T-helper 9 cell (primary cell): ENCODE measurements at regions not wholly inside any gene's neighbourhood (a gene's known extent, or its start where the extent isn't known, plus 50 kb on each side); places are given as distances from the start of the nearest gene placed in this dataset.
"Not testable (repeated sequence)": the region's sequence is repeated elsewhere in the genome, so short reads cannot be mapped to it uniquely, and the experiment has no call there.

ENCODE experiments used
- DNase-seq: peaks from one replicate; pipeline ENCODE4 v3.0.0-alpha.2; 2020

DNA sequence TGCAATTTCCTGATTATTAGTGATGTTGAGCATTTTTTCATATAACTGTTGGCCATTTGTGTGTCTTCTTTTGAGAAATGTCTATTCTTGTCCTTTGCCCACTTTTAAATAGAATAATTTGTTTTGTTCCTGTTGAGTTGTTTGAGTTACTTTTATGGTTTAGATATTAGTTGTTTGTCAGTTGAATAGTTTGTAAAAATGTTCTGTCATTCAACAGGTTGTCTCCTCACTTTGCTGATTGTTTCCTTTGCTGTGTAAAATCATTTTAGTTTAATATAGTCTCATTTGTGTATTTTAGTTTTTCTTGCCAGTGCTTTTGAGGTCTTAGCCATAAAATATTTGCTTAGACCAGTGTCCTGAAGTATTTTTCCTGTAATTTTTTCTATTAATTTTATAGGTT, 181.8 kb upstream of the GLRA2 start:
- no peak for DNase-seq

DNA sequence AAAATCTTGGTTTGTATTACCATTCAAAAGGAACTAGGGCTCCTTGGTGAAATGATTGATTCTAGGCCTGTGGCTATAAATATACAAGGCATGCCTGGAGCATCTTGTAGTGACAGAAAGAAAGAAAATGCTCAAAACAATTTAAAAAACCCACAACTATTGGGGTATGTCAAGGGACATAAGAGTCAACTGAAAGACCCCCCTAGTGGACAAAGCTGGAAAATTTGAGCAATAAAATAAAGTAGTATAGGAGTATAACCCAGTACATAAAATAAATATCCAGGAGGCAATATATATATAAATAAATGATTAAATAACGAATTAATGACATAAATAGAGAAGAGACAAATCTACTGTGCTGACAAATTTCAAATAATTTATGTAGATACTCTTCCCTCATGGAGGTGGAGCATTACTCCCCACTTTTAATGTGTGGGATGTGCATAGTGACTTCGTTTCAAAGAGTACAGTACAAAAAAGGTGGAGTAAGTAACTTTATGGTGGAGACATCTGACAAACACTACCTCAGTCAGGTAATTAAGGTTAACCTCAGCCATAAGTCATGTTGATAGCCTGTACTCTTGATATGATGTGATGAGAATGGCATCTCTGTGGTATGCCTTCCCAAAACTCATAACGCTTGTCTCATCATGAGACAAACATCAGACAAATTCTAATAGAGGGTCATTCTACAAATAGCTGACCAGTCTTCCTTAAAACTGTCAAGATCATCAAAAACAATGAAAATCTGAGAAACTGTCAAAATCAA, 185.0 kb upstream of the GLRA2 start:
- DNase-seq: no peak

GRCh38 chrX:14309431-14309830, 219.9 kb upstream of the GLRA2 start:
- DNase-seq: no peak

DNA sequence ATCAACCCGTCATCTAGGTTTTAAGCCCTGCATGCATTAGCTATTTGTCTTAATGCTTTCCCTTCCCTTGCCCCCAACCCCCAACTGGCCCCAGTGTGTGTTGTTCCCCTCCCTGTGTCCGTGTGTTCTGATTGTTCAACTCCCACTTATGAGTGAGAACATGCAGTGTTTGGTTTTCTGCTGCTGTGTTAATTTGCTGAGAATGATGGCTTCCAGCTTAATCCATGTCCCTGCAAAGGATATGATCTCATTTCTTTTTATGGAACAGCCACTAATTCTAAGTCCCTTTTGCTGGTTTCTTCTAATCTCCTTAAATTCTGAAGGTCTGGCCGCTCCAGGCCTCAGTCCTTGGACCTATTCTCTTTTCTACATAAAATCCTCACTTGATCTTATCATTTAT, 220.4 kb upstream of the GLRA2 start:
- DNase-seq: not testable (repeated sequence)

DNA sequence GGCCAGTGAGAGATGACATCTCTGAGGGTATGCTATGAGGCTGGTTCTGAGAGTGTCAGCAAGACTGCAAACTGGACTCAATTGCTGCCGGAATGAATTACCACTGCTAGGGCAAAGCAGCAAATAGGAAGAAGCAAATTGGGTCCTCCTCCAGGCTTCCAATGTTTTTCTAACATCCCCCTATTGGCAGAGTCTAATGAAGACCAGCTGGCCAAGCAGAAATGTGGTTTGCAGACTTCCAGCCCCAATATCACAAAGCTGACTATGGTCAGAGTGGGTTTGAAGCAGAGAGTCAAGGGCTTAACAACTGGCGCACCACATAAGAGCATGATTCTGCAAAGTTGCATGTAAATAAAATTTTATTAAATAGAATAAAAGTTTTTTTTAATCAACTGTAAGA, 225.4 kb upstream of the GLRA2 start:
- no peak for DNase-seq

DNA sequence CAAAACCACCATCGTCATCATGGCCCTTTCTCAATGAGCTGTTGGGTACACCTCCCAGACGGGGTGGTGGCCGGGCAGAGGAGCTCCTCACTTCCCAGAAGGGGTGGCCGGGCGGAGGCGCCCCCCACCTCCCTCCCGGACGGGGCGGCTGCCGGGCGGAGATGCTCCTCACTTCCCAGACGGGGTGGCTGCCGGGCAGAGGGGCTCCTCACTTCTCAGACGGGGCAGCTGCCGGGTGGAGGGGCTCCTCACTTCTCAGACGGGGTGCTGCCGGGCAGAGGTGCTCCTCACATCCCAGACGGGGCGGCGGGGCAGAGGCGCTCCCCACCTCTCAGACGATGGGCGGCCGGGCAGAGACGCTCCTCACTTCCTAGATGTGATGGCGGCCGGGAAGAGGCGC, 226.8 kb upstream of the GLRA2 start:
- DNase-seq: not testable (repeated sequence)

DNA sequence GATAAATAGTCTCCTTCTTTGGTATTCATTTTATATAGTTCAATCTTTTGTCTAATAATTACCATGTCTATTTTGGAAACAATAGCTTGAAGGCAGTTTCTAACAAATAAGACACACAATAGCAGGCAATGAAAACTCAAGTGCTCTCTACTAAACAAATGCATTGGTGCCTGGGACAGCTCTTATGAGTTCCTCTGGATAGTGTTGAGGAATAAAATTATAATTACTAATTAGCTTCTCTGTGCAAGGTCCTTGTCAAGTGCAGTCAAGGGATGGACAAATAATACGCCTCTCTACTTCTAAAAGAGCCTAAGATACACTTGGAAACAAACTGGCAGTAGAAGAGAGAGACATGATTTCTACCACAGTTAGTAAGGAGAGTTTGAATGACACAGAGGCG, 229.0 kb upstream of the GLRA2 start:
- DNase-seq: no peak

GRCh38 chrX:14295426-14295825, 233.9 kb upstream of the GLRA2 start:
- DNase-seq: no peak

DNA sequence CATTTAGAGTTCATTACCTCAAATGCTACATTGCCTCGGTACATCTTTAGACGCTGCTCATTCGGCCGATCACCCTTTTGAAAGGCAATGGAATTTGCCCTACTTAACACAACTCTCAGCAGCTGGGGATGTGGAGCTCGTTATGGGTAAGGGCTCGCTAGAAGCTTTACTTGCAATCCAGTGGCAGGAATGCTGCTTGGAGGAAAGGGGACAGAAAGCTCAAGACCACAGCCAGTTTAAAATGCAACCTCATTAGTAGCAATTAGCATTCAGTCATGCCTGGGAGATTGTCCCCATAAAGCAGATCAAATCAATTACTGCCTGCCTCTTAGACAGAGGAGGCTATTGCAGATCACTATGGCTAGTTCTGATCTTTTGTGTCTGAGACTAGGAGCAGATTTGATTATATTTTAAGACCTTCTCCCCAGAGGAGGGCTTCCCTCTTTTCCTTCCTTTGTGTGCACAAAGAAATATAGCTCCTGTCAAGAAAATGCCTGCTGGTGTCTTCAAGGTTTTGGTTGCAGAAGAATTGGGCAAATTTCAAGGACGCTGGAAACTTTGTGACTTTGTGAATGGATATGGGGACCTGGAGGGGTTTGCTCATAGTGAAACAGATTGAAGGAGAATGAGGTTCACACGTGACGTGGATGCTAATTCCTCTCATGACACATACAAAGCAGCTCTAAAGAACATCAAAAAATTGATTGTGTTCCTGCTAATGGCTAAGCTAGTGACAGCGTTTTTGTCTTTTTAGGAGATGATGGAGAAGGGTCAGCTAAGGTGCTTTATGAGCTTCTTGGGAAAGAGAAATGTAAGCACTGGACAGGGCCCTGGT, 237.5 kb upstream of the GLRA2 start:
- no peak for DNase-seq

- no peak for DNase-seq
These were observed 239.0 kb upstream of the GLRA2 start for GRCh38 chrX:14290335-14290734.

DNA sequence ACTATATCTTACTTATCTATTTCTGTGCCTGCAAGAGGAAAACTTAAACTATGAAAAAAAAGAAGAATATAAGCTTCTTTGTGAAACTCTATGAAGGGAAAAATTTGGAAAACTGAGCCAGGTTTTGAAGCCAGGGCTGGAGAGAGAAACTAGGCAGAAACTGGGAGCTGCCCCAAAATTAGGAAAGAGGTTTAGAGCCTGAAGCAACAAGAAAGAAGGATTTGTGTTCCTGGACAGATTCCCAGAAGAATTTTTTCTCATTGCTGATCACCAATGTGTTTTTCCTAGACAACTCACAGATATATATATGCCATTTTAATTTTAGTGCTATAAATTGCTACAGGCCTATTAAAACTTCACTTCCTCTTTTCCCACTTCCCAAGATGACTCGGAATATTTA, 245.0 kb upstream of the GEMIN8 start:
- no peak for DNase-seq

- no peak for DNase-seq
These were observed 237.5 kb upstream of the GEMIN8 start for GRCh38 chrX:14267216-14267615.

- no peak for DNase-seq
These were observed 237.0 kb upstream of the GEMIN8 start for GRCh38 chrX:14266705-14267104.

- no peak for DNase-seq
These were observed 214.1 kb upstream of the GEMIN8 start for GRCh38 chrX:14243823-14244222.

DNA sequence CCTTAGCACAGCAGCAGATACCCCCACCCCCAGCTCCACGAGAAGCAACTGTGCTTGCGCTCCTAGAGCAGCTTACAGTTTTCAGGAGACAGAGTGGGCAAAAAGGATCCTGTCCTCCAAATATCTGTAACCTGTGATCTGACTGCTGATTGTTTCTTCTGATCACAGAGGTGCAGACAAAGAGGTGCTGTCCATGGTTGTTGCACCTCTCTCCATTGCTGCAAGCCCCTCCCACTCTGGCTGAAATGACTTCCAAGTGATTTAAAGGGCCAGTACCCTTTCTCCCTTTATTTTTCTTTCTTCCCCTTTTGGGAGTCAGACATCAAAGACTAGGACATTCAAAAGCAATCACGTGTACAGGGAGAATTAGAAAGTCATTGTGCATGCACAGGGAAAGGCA, 205.3 kb upstream of the GEMIN8 start:
- DNase-seq: no peak

DNA sequence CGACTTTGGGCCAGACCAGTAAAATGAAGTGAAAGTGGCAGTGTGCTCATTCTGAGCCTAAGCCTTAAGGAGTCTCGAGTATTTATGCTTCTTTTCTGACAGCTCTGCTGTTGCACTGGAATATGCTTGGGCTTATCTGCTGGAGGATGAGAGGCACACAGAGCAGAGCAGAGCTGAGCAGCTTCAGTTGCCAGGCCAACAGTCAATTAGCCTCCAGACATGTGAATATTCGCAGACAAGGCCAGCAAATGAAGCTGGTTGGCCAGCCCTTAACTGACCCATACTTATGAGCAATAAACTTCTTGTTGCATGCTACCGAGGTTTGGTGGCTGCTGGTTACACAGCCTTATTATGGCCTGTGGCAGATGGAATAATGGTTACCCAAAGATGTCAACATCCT, 203.0 kb upstream of the GEMIN8 start:
- no peak for DNase-seq

- DNase-seq: no peak
These were observed 198.9 kb upstream of the GEMIN8 start for GRCh38 chrX:14228611-14229010.

- no peak for DNase-seq
These were observed 190.8 kb upstream of the GEMIN8 start for GRCh38 chrX:14220386-14220944.

- DNase-seq: no peak
These were observed 179.3 kb upstream of the GEMIN8 start for GRCh38 chrX:14209034-14209433.

GRCh38 chrX:14194711-14195110, 165.0 kb upstream of the GEMIN8 start:
- no peak for DNase-seq

DNA sequence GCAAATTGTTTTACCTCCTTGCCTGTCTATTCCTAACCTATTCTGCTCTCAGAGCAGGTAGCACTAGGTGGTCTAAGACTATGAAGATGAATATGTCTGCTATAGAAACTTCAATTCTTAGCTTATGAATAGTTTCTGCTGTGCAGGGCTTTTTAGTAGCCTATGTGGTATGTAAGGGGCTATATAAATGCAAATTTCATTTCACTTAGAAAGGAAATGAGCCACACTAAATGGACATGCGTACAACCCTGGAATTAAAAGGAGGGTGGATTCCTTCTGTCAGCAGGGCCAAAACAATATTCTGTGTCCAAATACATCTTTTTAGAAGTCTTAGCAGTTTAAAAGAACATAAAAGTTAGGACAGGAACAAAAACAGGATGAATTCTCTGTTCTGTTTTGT, 163.9 kb upstream of the GEMIN8 start:
- no peak for DNase-seq

- DNase-seq: no peak
These were observed 144.2 kb upstream of the GEMIN8 start for GRCh38 chrX:14173873-14174272.

DNA sequence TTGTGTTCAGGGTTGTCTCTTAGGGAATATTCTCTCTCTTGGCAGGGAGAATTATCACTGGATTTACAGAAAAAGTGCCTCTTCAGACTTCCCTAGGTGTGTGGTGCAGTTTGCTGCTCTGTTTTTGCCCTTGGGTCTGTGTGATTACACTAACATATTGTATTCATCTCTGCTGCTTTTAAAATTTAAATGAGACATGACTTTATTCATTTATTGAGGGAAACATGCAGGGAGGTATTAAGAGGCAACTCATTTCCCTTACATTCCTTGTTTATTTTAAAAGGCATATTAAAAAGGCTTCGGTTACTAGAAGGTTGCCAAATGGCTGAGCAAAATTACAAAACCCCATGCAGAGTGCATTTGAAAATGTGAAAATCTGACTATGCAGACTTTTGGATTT, 135.1 kb upstream of the GEMIN8 start:
- DNase-seq: no peak

GRCh38 chrX:14125462-14125861, 95.8 kb upstream of the GEMIN8 start:
- no peak for DNase-seq
